ENCODE measurements at regions not wholly inside any gene's neighbourhood (a gene's known extent, or its start where the extent isn't known, plus 50 kb on each side); places are given as distances from the start of the nearest gene placed in this dataset.

DNA sequence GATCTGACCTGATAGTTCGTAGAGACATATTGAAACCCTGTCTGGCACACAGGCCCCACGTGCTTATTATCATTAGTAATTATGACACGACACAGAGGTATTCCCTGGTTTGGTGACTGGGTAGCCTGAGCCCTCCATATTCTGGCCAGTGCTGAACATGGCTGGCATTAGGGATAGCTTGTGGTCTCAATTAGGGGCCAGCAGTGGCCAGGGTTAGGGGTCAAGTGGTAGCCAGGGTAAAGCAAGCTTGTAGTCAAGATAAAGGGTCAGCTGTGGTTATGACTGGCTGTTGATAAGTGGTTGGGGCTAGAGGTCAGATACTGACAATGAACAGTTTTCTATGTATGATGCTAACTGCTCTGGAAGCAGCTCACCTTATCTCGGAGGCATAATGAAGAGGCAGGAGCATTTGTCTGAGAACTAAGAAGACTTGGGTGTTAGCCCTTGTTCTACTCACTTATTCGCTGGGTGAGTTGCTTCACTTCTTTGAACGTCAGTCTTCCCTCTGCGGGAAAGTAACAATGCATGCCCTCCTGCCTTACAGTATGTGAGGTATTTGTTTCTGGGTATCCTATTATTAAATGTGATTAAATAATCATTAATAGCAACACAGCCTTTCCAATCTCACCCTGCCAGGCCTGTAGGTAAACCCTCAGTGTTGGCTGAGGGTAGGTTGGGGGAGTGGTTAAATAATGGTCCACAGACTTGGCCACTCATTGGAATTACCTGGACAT is 66.7 kb downstream of the VEGFA start:
- peaks cover 19 to 56% (median 32%) of the 10 kb centered on the region in 4 donors for H3K4me1 ChIP-seq
- H3K36me3 ChIP-seq = no peaks in the 10 kb centered on the region
- no peaks in the 10 kb centered on the region for H3K27me3 ChIP-seq
- H3K9me3 ChIP-seq = no peaks in the 10 kb centered on the region
- no peak for TF ChIP-seq CTCF (IDR thresholded peaks at IDR 0.05)
- TF ChIP-seq EP300 (IDR thresholded peaks at IDR 0.05) = no peak
- TF ChIP-seq POLR2AphosphoS5 (IDR thresholded peaks at IDR 0.05) = peak in 1 of 3 donors; percentile 25
- DNase-seq = no peak
- WGBS, 5 donors = 29 to 71% (median 52%) methylated on average over 7 of the region's 7 CpGs
- no peak overlapping the region for H3K4me3 ChIP-seq
- H3K27ac ChIP-seq = peak overlapping the region in 2 of 5 donors; percentile 0 to 13
- intact Hi-C loops (cut with DNase I; ENCODE audit: low total_unique reads) = no loop called here

Small RNAs in the stretch of these regions (small RNA-seq; reads per million reads assigned to genes)
- gene AL157371.1 = 0 reads per million in 4 donors
